RWPE2 (cell line): ENCODE measurements at regions not wholly inside any gene's neighbourhood (a gene's known extent, or its start where the extent isn't known, plus 50 kb on each side); places are given as distances from the start of the nearest gene placed in this dataset.

ENCODE experiments used
- ATAC-seq: fragments of 200-7000 bp; cut with Tn5 transposase; 3 replicates; pipeline ENCODE4 v1.9.1; 2021; ENCODE audit warnings: low read depth
- DNase-seq: peaks from one replicate; pipeline ENCODE4 v3.0.0-alpha.2; 2020; ENCODE audit warnings: low spot score
- H3K27ac ChIP-seq: fragments of 450-650 bp; 2 replicates; pipeline ENCODE4 v1.5.1; 2017; ENCODE audit warnings: mild to moderate bottlenecking; ENCODE audit not compliant: poor library complexity, severe bottlenecking
- H3K27me3 ChIP-seq: fragments of 250-450 bp; sonication (Bioruptor Pico); 2 replicates; pipeline ENCODE4 v1.5.1; 2021; ENCODE audit warnings: mild to moderate bottlenecking, moderate library complexity; ENCODE audit not compliant: insufficient read depth, poor library complexity, severe bottlenecking
- H3K36me3 ChIP-seq: fragments of 250-450 bp; sonication (Bioruptor Pico); 2 replicates; pipeline ENCODE4 v1.5.1; 2020; ENCODE audit warnings: low read depth, mild to moderate bottlenecking, moderate library complexity
- H3K4me1 ChIP-seq: fragments of 250-450 bp; sonication (Bioruptor Pico); 2 replicates; pipeline ENCODE4 v1.5.1; 2021; ENCODE audit warnings: mild to moderate bottlenecking, moderate library complexity; ENCODE audit not compliant: insufficient read depth, poor library complexity, severe bottlenecking
- H3K4me3 ChIP-seq: fragments of 250-450 bp; sonication (Bioruptor Pico); 2 replicates; pipeline ENCODE4 v1.5.1; 2021; ENCODE audit warnings: mild to moderate bottlenecking, moderate library complexity; ENCODE audit not compliant: severe bottlenecking
- H3K9me3 ChIP-seq: fragments of 250-450 bp; sonication (Bioruptor Pico); 2 replicates; pipeline ENCODE4 v1.5.1; 2021; ENCODE audit warnings: mild to moderate bottlenecking, moderate library complexity; ENCODE audit not compliant: severe bottlenecking
- CTCF ChIP-seq: fragments of 450-650 bp; IDR thresholded peaks from one replicate; pipeline ENCODE4 v1.5.1; 2017; ENCODE audit warnings: mild to moderate bottlenecking, moderate library complexity; ENCODE audit not compliant: poor library complexity, severe bottlenecking

- ATAC-seq (no peak), DNase-seq (no peak)
- Histone ChIP-seq H3K9me3 (no peaks in the 10 kb centered on the region), H3K27ac (no peak overlapping the region), H3K27me3 (no peaks in the 10 kb centered on the region), H3K4me1 (no peaks in the 10 kb centered on the region), H3K4me3 (no peak overlapping the region), H3K36me3 (no peaks in the 10 kb centered on the region)
- TF ChIP-seq CTCF: no peak
Observed at GRCh38 chr13:34478376-34478775, 463.7 kb upstream of the NBEA start.

DNA sequence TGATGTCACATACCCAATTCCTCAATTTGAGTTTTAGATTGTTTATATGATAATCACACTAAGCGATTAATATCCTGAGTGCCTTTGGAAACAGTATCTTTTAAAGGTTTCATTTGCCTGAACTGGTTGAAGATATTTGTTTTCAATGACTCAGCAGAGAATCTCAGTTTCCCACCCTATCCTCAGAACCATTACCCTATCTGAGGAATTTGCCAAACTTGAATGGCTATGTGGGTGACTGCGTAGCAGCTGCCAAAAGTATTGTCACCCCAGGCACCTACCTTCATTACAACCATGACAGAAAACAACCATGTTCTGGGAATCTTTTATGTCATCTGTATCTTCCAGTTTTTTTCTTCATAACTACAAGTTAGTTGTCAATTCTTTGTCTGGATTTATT is 440.1 kb upstream of the NBEA start:
- Histone ChIP-seq H3K36me3 (no peaks in the 10 kb centered on the region), H3K9me3 (no peaks in the 10 kb centered on the region), H3K4me3 (no peak overlapping the region), H3K27me3 (no peaks in the 10 kb centered on the region), H3K27ac (no peak overlapping the region), H3K4me1 (no peaks in the 10 kb centered on the region)
- ATAC-seq (no peak), DNase-seq (no peak)
- TF ChIP-seq CTCF: no peak

DNA sequence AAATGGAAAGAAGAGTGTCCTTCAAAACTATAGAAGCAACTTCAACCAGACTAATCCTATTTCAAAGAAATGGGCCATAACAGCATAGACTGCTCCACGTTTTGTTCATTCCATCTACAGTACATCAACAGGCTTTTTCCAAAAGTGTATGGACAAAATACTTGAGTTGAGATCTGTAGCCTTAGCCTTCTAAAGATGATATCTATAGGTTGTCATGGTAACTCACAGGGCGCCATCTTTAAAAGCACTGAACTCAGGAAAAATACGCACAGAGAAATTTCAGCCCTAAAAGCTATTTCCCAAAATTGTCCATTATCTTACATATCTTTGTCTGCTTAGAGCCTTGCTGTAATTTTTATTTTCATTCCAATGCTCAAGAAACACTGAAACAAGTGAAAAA is 439.4 kb upstream of the NBEA start:
- Histone ChIP-seq H3K4me3 (no peak overlapping the region), H3K9me3 (no peaks in the 10 kb centered on the region), H3K36me3 (no peaks in the 10 kb centered on the region), H3K27ac (no peak overlapping the region), H3K27me3 (no peaks in the 10 kb centered on the region), H3K4me1 (no peaks in the 10 kb centered on the region)
- DNase-seq (no peak), ATAC-seq (no peak)
- no peak for TF ChIP-seq CTCF

GRCh38 chr13:34506796-34507195 is 435.3 kb upstream of the NBEA start:
- no peaks in the 10 kb centered on the region for H3K9me3 ChIP-seq
- no peaks in the 10 kb centered on the region for H3K27me3 ChIP-seq
- TF ChIP-seq CTCF: no peak
- ATAC-seq (no peak), DNase-seq (no peak)
- H3K4me3 ChIP-seq: no peak overlapping the region
- H3K4me1 ChIP-seq: no peaks in the 10 kb centered on the region
- H3K36me3 ChIP-seq: no peaks in the 10 kb centered on the region
- no peak overlapping the region for H3K27ac ChIP-seq

- Histone ChIP-seq H3K4me3 (no peak overlapping the region), H3K36me3 (no peaks in the 10 kb centered on the region), H3K27me3 (no peaks in the 10 kb centered on the region), H3K27ac (no peak overlapping the region), H3K9me3 (no peaks in the 10 kb centered on the region), H3K4me1 (no peaks in the 10 kb centered on the region)
- ATAC-seq (no peak), DNase-seq (no peak)
- TF ChIP-seq CTCF: no peak
Observed at GRCh38 chr13:34507630-34508029, 434.4 kb upstream of the NBEA start.
